DOHH2 (cell line): ENCODE measurements at regions not wholly inside any gene's neighbourhood (a gene's known extent, or its start where the extent isn't known, plus 50 kb on each side); places are given as distances from the start of the nearest gene placed in this dataset.

Experiments
- H3F3A ChIP-seq: fragments of 200-600 bp; sonication (generic), shearing (Covaris generic); 2 replicates; pipeline ENCODE4 v1.6.0; 2016; ENCODE audit warnings: antibody characterized with exemption, mild to moderate bottlenecking; ENCODE audit not compliant: control insufficient read depth, insufficient read depth
- H3K27ac ChIP-seq: fragments of 200-600 bp; sonication (generic); 2 replicates; pipeline ENCODE4 v1.5.1; 2014; ENCODE audit warnings: low read depth, mild to moderate bottlenecking, low read length, moderate library complexity
- H3K27me3 ChIP-seq: fragments of 200-600 bp; sonication (generic); 2 replicates; pipeline ENCODE4 v1.6.1; 2014; ENCODE audit warnings: mild to moderate bottlenecking, low read length, mixed read lengths; ENCODE audit not compliant: control insufficient read depth
- H3K36me3 ChIP-seq: fragments of 200-600 bp; sonication (generic); 2 replicates; pipeline ENCODE4 v1.6.1; 2014; ENCODE audit warnings: mild to moderate bottlenecking, low read length, moderate library complexity, mixed read lengths; ENCODE audit not compliant: control insufficient read depth
- H3K4me1 ChIP-seq: fragments of 200-600 bp; sonication (generic); 2 replicates; pipeline ENCODE4 v1.6.1; 2014; ENCODE audit warnings: mild to moderate bottlenecking, low read length, mixed read lengths; ENCODE audit not compliant: control insufficient read depth
- H3K4me2 ChIP-seq: fragments of 200-600 bp; sonication (generic); 2 replicates; pipeline ENCODE4 v1.6.0; 2014; ENCODE audit warnings: mild to moderate bottlenecking, low read length, moderate library complexity
- H3K4me3 ChIP-seq: fragments of 200-600 bp; sonication (generic); 2 replicates; pipeline ENCODE4 v1.5.1; 2014; ENCODE audit warnings: mild to moderate bottlenecking, low read length, mixed read lengths
- H3K79me2 ChIP-seq: fragments of 200-600 bp; sonication (generic); 2 replicates; pipeline ENCODE4 v1.6.1; 2014; ENCODE audit warnings: mild to moderate bottlenecking, low read length, mixed read lengths; ENCODE audit not compliant: control insufficient read depth
- H3K9me2 ChIP-seq: fragments of 200-600 bp; sonication (generic); replicated peaks from 2 replicates; pipeline ENCODE4 v1.6.1; 2014; ENCODE audit warnings: mild to moderate bottlenecking, low read length, mixed read lengths; ENCODE audit not compliant: control insufficient read depth
- H3K9me3 ChIP-seq: fragments of 200-600 bp; sonication (generic); 2 replicates; pipeline ENCODE4 v1.6.1; 2014; ENCODE audit warnings: antibody characterized with exemption, low read length, mixed read lengths; ENCODE audit not compliant: control insufficient read depth, insufficient read depth
- H4K20me1 ChIP-seq: fragments of 200-600 bp; sonication (generic); 2 replicates; pipeline ENCODE4 v1.6.0; 2014; ENCODE audit warnings: low read depth, mild to moderate bottlenecking, antibody characterized with exemption, low read length, moderate library complexity; ENCODE audit not compliant: control insufficient read depth, insufficient read depth
- EZH2phosphoT487 ChIP-seq: fragments of 200-600 bp; sonication (generic); IDR thresholded peaks from 2 replicates; pipeline ENCODE4 v1.6.1; 2017; ENCODE audit warnings: borderline replicate concordance, mild to moderate bottlenecking, antibody characterized with exemption, low read length, moderate library complexity, mixed read lengths
- TF ChIP-seq, protein P1 (sequence below): fragments of 200-600 bp; sonication (generic); IDR thresholded peaks from one replicate; pipeline ENCODE4 v1.5.1; 2014; ENCODE audit warnings: antibody characterized with exemption, mild to moderate bottlenecking, low read depth, low read length; ENCODE audit not compliant: poor library complexity, severe bottlenecking

DNA sequence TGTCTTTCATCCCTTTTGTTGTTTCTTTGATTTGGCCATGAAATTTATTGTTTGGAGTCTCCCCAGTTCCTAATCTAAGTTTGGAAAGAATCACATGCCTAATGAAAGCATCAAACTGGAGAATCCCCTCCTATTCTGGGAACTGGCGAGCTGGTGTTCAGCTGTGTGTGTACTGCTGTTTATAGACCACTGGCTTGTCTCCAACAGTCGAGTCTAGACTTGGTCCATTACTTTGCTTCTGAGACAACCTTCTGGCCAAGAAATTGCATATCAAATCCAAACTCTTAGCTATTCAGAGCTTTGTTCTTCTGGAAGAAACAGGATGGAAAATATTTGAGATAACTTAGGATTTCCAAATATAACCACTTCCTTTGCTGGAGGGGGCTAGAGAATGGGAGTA, 111.5 kb upstream of the THSD7B start:
- no peaks in the 10 kb centered on the region for H3K79me2 ChIP-seq
- no peaks in the 10 kb centered on the region for H3K36me3 ChIP-seq
- no peaks in the 10 kb centered on the region for H3K9me2 ChIP-seq
- no peaks in the 10 kb centered on the region for H3K27me3 ChIP-seq
- no peaks in the 10 kb centered on the region for H4K20me1 ChIP-seq
- no peak overlapping the region for H3K27ac ChIP-seq
- TF ChIP-seq, protein P1, sequence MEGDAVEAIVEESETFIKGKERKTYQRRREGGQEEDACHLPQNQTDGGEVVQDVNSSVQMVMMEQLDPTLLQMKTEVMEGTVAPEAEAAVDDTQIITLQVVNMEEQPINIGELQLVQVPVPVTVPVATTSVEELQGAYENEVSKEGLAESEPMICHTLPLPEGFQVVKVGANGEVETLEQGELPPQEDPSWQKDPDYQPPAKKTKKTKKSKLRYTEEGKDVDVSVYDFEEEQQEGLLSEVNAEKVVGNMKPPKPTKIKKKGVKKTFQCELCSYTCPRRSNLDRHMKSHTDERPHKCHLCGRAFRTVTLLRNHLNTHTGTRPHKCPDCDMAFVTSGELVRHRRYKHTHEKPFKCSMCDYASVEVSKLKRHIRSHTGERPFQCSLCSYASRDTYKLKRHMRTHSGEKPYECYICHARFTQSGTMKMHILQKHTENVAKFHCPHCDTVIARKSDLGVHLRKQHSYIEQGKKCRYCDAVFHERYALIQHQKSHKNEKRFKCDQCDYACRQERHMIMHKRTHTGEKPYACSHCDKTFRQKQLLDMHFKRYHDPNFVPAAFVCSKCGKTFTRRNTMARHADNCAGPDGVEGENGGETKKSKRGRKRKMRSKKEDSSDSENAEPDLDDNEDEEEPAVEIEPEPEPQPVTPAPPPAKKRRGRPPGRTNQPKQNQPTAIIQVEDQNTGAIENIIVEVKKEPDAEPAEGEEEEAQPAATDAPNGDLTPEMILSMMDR, result no peak
- TF ChIP-seq EZH2phosphoT487, result no peak
- no peaks in the 10 kb centered on the region for H3K4me1 ChIP-seq
- H3K4me2 ChIP-seq, result no peak overlapping the region
- no peaks in the 10 kb centered on the region for H3K9me3 ChIP-seq
- H3K4me3 ChIP-seq, result no peak overlapping the region
- H3F3A ChIP-seq, result no peaks in the 10 kb centered on the region

DNA sequence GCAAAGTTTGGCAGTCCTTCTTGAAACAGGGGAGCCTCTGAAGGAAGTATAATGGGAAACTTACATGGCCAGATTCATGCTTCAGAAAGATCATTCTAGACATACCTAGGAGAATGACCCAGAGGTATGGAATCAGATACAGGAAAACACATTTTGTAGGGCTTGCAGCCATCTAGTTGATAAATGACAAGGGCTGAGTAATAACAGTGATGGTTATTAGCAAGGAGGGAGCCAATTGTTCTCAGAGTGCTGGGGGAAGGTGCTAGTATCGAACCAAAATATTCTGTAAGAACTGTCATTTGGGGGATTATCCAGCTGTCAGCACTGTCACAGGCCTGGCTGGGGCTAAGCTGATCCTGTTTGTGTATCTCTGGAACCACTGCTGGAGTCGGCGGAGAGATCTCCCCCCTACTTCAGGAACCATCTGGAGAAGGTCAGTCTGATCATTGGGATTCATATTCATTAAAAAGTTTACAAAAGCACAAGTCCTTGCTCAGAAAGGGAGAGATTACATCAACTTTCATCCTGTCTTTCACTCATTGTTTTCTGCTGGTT, 113.8 kb upstream of the THSD7B start:
- Histone ChIP-seq H3K4me3 (no peak overlapping the region), H4K20me1 (no peaks in the 10 kb centered on the region), H3K9me2 (no peaks in the 10 kb centered on the region), H3K79me2 (no peaks in the 10 kb centered on the region), H3K9me3 (no peaks in the 10 kb centered on the region), H3K4me2 (no peak overlapping the region), H3K27me3 (no peaks in the 10 kb centered on the region), H3K27ac (no peak overlapping the region), H3F3A (no peaks in the 10 kb centered on the region), H3K36me3 (no peaks in the 10 kb centered on the region), H3K4me1 (no peaks in the 10 kb centered on the region)
- no peak for TF ChIP-seq EZH2phosphoT487
- TF ChIP-seq, protein P1, result no peak

DNA sequence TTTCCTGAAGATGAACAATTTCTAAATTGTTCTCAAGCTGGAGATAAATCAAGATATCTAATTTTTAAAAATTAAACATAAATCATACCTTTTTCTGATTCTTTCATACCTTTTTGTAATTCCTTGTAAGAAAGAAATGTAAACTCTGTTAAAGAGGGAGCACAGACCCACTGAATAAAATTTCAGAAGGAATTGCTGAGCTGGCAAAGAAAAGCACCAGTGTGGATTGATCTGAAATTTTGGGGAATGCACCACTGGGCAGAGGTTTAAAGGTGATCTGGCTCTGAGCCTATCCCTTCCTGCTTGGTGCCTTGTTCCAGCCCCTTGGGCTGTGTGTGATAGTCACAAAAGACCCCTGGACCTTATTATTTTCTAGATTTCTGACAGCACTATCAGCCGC, 118.3 kb upstream of the THSD7B start:
- no peaks in the 10 kb centered on the region for H3K9me3 ChIP-seq
- H3K36me3 ChIP-seq, result no peaks in the 10 kb centered on the region
- no peak overlapping the region for H3K4me2 ChIP-seq
- no peak overlapping the region for H3K27ac ChIP-seq
- TF ChIP-seq, protein P1, result no peak
- no peak for TF ChIP-seq EZH2phosphoT487
- 0 out of 2 replicates have a peak, but pooled peaks cover 2% of the 10 kb centered on the region for H3K27me3 ChIP-seq
- no peaks in the 10 kb centered on the region for H4K20me1 ChIP-seq
- no peak overlapping the region for H3K4me3 ChIP-seq
- H3F3A ChIP-seq, result no peaks in the 10 kb centered on the region
- no peaks in the 10 kb centered on the region for H3K9me2 ChIP-seq
- H3K4me1 ChIP-seq, result no peaks in the 10 kb centered on the region
- H3K79me2 ChIP-seq, result no peaks in the 10 kb centered on the region
